Panc1 (cell line): ENCODE measurements at regions not wholly inside any gene's neighbourhood (a gene's known extent, or its start where the extent isn't known, plus 50 kb on each side); places are given as distances from the start of the nearest gene placed in this dataset.

Experiments
- POLR2AphosphoS5 ChIP-seq: IDR thresholded peaks from 2 replicates; pipeline ENCODE4 v1.6.1; 2012; ENCODE audit warnings: mild to moderate bottlenecking, low read depth, low read length, moderate library complexity
- SIN3A ChIP-seq: IDR thresholded peaks from 2 replicates; pipeline ENCODE4 v1.6.1; 2012; ENCODE audit warnings: low read depth, mild to moderate bottlenecking, low read length, moderate library complexity, borderline replicate concordance; ENCODE audit not compliant: insufficient read depth
- TF ChIP-seq, protein P1 (sequence below): fragments of 450-650 bp; IDR thresholded peaks from 2 replicates; pipeline ENCODE4 v1.5.1; 2017; ENCODE audit warnings: mild to moderate bottlenecking
- TF ChIP-seq, protein P2 (sequence below), 2 experiments: IDR thresholded peaks; 2 replicates each; pipeline ENCODE4 v1.6.1; 2011 to 2012; ENCODE audit warnings: low read depth in 2 of 2, control low read depth in 1 of 2, low read length in 1 of 2, mild to moderate bottlenecking in 1 of 2, moderate library complexity in 1 of 2; ENCODE audit not compliant: insufficient read depth in 1 of 2

DNA sequence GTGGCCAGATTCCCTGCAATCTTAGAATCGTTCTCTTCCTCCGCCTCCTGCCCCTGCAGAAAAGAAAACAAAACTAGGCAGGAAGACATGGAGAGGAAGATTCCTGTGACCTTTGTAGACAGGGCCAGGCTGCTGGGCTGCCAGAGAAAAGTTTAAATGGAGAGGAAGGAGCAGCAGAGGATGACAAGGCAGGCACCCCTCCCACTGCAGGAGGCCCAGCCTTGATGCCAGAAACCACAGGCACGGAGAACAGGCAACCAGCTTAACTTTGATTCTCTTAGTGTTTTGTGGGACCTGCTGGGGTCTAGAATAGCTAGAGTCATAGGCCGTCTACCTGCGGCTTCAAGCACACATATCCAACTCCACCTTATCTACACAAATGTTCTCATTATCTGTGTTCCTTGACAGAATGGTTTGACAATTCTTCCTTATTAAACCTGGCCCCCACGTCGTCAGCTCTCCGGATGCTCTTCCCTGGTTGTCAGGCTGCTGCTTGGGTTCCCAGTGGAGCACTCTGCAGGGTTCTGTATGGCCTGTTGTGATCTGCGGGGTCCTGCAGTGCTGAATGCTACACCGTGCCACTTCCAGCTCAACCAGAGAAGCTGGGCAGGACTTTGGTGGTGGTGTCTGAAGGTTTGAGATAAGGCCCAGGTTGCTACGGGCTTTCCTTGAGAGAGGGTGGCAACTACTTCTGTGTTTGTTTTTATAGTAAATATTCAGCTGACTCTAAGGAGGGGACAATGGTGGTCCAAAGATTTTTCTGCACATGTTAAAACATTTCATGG, 609.5 kb downstream of the AACS start:
- TF ChIP-seq, protein P1, sequence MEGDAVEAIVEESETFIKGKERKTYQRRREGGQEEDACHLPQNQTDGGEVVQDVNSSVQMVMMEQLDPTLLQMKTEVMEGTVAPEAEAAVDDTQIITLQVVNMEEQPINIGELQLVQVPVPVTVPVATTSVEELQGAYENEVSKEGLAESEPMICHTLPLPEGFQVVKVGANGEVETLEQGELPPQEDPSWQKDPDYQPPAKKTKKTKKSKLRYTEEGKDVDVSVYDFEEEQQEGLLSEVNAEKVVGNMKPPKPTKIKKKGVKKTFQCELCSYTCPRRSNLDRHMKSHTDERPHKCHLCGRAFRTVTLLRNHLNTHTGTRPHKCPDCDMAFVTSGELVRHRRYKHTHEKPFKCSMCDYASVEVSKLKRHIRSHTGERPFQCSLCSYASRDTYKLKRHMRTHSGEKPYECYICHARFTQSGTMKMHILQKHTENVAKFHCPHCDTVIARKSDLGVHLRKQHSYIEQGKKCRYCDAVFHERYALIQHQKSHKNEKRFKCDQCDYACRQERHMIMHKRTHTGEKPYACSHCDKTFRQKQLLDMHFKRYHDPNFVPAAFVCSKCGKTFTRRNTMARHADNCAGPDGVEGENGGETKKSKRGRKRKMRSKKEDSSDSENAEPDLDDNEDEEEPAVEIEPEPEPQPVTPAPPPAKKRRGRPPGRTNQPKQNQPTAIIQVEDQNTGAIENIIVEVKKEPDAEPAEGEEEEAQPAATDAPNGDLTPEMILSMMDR: no peak
- TF ChIP-seq SIN3A: no peak
- TF ChIP-seq POLR2AphosphoS5: no peak
- TF ChIP-seq, protein P2, sequence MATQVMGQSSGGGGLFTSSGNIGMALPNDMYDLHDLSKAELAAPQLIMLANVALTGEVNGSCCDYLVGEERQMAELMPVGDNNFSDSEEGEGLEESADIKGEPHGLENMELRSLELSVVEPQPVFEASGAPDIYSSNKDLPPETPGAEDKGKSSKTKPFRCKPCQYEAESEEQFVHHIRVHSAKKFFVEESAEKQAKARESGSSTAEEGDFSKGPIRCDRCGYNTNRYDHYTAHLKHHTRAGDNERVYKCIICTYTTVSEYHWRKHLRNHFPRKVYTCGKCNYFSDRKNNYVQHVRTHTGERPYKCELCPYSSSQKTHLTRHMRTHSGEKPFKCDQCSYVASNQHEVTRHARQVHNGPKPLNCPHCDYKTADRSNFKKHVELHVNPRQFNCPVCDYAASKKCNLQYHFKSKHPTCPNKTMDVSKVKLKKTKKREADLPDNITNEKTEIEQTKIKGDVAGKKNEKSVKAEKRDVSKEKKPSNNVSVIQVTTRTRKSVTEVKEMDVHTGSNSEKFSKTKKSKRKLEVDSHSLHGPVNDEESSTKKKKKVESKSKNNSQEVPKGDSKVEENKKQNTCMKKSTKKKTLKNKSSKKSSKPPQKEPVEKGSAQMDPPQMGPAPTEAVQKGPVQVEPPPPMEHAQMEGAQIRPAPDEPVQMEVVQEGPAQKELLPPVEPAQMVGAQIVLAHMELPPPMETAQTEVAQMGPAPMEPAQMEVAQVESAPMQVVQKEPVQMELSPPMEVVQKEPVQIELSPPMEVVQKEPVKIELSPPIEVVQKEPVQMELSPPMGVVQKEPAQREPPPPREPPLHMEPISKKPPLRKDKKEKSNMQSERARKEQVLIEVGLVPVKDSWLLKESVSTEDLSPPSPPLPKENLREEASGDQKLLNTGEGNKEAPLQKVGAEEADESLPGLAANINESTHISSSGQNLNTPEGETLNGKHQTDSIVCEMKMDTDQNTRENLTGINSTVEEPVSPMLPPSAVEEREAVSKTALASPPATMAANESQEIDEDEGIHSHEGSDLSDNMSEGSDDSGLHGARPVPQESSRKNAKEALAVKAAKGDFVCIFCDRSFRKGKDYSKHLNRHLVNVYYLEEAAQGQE (IDR thresholded peaks at IDR 0.05; ENCODE audit: insufficient read depth in 1 of 2, low read depth in 2 of 2, low read length in 1 of 2): no peak
